ENCODE measurements at regions not wholly inside any gene's neighbourhood (a gene's known extent, or its start where the extent isn't known, plus 50 kb on each side); places are given as distances from the start of the nearest gene placed in this dataset.

DNA sequence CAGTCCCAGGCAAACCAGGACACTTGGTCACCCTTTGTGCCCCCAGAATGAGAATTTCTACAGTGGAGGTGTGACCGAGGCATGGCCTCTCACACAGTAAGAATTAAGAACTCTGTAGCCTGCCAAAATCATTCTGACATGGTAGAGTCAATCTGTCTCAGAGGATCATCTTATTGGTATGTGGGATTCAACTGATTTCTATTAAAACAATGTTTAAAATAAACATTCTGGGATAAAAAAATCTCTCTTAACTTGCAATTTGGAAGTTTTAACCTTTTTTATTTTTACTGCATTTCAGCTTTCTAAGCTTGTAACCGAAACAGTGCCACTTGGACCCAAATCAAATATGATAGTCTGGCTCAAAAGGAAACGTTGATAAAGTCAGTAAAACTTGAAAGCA is 165.4 kb upstream of the LDB2 start:
- Histone ChIP-seq H3K27me3 (ENCODE audit: control insufficient read depth, insufficient read depth, low read length) (no peaks in the 10 kb centered on the region), H3K36me3 (ENCODE audit: control insufficient read depth, insufficient read depth, low read length) (no peaks in the 10 kb centered on the region), H3K27ac (ENCODE audit: low read length) (no peak overlapping the region), H3K9me3 (replicated peaks; ENCODE audit: control insufficient read depth, low read depth, low read length) (no peaks in the 10 kb centered on the region), H3K4me3 (ENCODE audit: low read length) (no peak overlapping the region), H3K4me1 (ENCODE audit: control insufficient read depth, insufficient read depth, low read length) (peaks cover 10% of the 10 kb centered on the region)
- peak; percentile 43 for DNase-seq
- no CpG with 5 or more reads among the region's 3 CpGs for WGBS (ENCODE audit: insufficient coverage)

DNA sequence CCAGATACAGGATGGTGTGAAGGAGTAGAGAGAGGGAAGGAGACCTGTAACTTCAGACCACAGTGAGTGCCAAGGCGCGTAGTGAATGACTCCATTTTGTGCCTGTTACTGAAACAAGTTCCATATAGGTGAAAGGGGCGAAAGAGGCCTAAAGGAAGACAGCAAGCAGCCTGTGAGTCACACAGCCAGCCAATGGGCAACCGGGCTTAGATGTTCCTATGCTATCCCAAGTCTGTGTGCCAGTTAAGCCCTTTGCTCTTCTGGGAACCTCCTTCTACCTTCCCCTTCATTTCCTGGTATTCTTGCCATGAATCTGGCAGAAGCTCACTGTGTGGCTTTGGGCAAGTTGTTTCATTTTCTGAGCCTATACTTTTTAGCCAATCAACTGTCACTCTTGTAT is 161.8 kb upstream of the LDB2 start:
- WGBS (ENCODE audit: insufficient coverage) = 98% methylated on average over 4 of the region's 4 CpGs
- no peaks in the 10 kb centered on the region for H3K27me3 ChIP-seq (ENCODE audit: control insufficient read depth, insufficient read depth, low read length)
- no peak overlapping the region for H3K27ac ChIP-seq (ENCODE audit: low read length)
- no peak overlapping the region for H3K4me3 ChIP-seq (ENCODE audit: low read length)
- peaks cover 17% of the 10 kb centered on the region for H3K4me1 ChIP-seq (ENCODE audit: control insufficient read depth, insufficient read depth, low read length)
- DNase-seq = no peak
- no peaks in the 10 kb centered on the region for H3K36me3 ChIP-seq (ENCODE audit: control insufficient read depth, insufficient read depth, low read length)
- H3K9me3 ChIP-seq (replicated peaks; ENCODE audit: control insufficient read depth, low read depth, low read length) = no peaks in the 10 kb centered on the region

DNA sequence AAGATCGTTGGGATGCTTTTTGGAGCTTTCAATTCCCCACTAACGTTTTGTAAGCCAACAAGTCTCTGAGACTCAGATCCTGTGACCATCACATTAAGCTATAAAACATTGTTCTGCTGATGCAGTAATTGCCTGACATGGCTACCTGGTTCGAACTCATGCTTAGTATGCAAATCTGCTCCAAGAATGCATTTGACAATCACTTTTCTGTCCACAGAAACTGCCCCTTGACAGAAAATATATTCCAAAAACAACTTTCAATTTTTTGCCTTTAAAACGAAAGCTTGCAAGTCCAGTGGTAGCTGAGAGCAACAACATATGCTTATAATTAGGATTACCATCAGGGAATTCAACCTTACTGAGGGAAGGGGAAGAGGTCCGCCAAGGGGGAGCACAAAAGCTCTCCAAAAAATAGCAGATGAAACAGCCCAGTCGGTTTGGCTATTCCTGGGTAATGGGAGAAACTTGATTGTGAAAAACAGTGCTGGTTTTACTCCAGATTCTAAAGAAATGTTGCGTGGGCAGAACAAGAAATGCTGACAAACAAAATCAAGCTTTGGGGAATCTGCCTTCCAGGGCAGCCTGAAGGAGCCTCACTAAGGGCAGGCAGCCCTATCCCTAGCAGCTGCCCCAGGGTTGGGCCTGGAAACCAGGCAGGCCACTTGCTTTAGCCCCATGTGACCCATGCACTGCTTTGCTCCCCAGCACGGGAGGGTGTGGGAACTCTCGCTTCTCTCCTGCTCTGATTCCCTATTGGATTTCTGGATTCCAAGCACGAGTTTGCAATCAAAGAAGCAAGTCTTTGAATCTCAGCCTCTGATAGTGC is 160.7 kb upstream of the LDB2 start:
- DNase-seq = peak; percentile 95
- 18% methylated on average over 5 of the region's 10 CpGs for WGBS (ENCODE audit: insufficient coverage)
- Histone ChIP-seq H3K4me1 (ENCODE audit: control insufficient read depth, insufficient read depth, low read length) (peaks cover 17% of the 10 kb centered on the region), H3K27me3 (ENCODE audit: control insufficient read depth, insufficient read depth, low read length) (no peaks in the 10 kb centered on the region), H3K36me3 (ENCODE audit: control insufficient read depth, insufficient read depth, low read length) (no peaks in the 10 kb centered on the region), H3K9me3 (replicated peaks; ENCODE audit: control insufficient read depth, low read depth, low read length) (no peaks in the 10 kb centered on the region), H3K4me3 (ENCODE audit: low read length) (peak overlapping the region; percentile 8), H3K27ac (ENCODE audit: low read length) (peak overlapping the region; percentile 45)

DNA sequence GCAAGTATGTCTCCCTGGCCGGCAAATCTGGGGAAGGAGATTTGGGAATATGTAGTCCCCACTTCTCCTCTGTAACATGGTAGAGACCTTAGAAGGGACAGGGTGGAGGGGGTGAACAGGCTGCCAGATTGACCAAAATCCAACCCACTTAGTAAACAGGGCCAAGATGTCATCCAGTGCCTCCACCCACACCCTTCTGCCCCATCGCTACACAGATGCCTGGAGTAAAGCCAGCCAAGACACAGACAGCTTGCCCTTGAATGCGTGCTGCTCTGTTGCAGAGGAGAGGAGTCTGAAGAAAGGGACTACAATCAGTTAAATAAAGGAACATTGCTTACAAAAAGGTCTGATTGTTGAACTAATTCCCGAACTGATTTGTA is 160.1 kb upstream of the LDB2 start:
- Histone ChIP-seq H3K27me3 (ENCODE audit: control insufficient read depth, insufficient read depth, low read length) (no peaks in the 10 kb centered on the region), H3K9me3 (replicated peaks; ENCODE audit: control insufficient read depth, low read depth, low read length) (no peaks in the 10 kb centered on the region), H3K4me3 (ENCODE audit: low read length) (no peak overlapping the region), H3K27ac (ENCODE audit: low read length) (peak overlapping the region; percentile 45), H3K4me1 (ENCODE audit: control insufficient read depth, insufficient read depth, low read length) (peaks cover 17% of the 10 kb centered on the region), H3K36me3 (ENCODE audit: control insufficient read depth, insufficient read depth, low read length) (no peaks in the 10 kb centered on the region)
- DNase-seq = no peak
- 20% methylated on average over 1 of the region's 4 CpGs for WGBS (ENCODE audit: insufficient coverage)

DNA sequence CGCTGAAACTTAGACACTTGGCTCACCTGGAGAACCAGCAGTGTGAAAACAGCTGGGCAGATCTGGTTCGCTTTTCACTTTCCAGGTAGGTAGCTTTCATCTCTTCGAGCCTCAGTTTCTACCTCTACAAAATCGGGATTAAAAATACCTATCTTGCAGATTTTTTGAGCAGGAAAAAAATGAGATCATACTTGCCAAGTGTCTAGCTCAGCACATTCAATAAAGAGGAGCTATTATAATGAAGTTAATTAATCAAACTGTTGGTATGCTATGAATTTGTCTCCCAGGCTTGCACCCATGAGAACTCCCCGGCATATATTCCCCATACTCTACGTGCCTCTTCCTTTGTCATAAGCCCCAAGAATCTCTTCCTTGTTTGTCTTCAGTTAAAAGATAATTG is 158.6 kb upstream of the LDB2 start:
- H3K27ac ChIP-seq (ENCODE audit: low read length) = no peak overlapping the region

DNA sequence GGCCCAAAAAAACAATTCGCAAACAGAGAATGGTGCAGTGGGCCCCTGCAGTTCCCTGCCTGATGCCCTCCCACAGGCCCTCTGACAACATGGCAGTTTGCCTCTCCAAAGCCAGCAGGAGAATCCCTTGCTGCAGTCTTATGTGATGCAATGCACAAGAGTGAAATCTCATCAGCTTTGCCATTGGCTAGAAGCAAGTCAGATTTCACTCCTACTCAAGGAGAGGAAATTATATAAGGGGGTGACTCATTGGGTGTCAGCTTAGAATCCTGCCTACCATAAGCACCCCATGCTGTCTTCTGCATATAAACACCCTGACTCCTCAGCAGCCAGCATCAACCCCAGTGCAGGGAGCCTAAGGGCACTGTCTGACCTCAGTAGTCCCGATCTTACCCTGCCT is 157.3 kb upstream of the LDB2 start:
- Histone ChIP-seq H3K9me3 (replicated peaks; ENCODE audit: control insufficient read depth, low read depth, low read length) (no peaks in the 10 kb centered on the region), H3K4me3 (ENCODE audit: low read length) (no peak overlapping the region), H3K36me3 (ENCODE audit: control insufficient read depth, insufficient read depth, low read length) (no peaks in the 10 kb centered on the region), H3K27me3 (ENCODE audit: control insufficient read depth, insufficient read depth, low read length) (no peaks in the 10 kb centered on the region), H3K27ac (ENCODE audit: low read length) (no peak overlapping the region), H3K4me1 (ENCODE audit: control insufficient read depth, insufficient read depth, low read length) (peaks cover 17% of the 10 kb centered on the region)
- DNase-seq = no peak
- 100% methylated on average over 1 of the region's 2 CpGs for WGBS (ENCODE audit: insufficient coverage)

More for the DNA sequence above, 158.6 kb upstream of the LDB2 start:
- WGBS (ENCODE audit: insufficient coverage) = 100% methylated on average over 2 of the region's 6 CpGs
- Histone ChIP-seq H3K9me3 (replicated peaks; ENCODE audit: control insufficient read depth, low read depth, low read length) (no peaks in the 10 kb centered on the region), H3K36me3 (ENCODE audit: control insufficient read depth, insufficient read depth, low read length) (no peaks in the 10 kb centered on the region), H3K4me3 (ENCODE audit: low read length) (no peak overlapping the region), H3K4me1 (ENCODE audit: control insufficient read depth, insufficient read depth, low read length) (peaks cover 17% of the 10 kb centered on the region), H3K27me3 (ENCODE audit: control insufficient read depth, insufficient read depth, low read length) (no peaks in the 10 kb centered on the region)
- no peak for DNase-seq

DNA sequence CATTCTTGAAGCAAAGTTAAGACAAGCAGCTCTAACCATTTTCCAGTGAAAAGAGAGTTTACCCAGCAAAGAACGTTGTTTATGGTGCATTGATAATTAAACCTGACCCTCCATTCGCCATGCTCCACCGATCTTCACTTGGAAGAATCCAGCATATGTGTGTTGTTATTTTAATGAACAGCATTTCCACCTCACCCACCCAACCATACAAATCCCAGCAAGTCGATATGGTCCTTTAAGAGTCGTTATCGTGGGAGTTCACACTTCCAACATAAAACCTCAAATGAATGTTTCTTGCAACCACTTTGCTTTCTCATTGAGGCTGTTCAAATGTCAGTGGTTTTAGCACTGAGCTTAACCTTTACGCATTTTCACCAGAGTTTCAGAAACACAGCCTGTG is 147.4 kb upstream of the LDB2 start:
- no peak overlapping the region for H3K4me3 ChIP-seq (ENCODE audit: low read length)
- H3K36me3 ChIP-seq (ENCODE audit: control insufficient read depth, insufficient read depth, low read length) = no peaks in the 10 kb centered on the region
- no peaks in the 10 kb centered on the region for H3K4me1 ChIP-seq (ENCODE audit: control insufficient read depth, insufficient read depth, low read length)
- DNase-seq = no peak
- no peak overlapping the region for H3K27ac ChIP-seq (ENCODE audit: low read length)
- H3K9me3 ChIP-seq (replicated peaks; ENCODE audit: control insufficient read depth, low read depth, low read length) = peaks cover 2% of the 10 kb centered on the region
- WGBS (ENCODE audit: insufficient coverage) = 82% methylated on average over 2 of the region's 7 CpGs
- no peaks in the 10 kb centered on the region for H3K27me3 ChIP-seq (ENCODE audit: control insufficient read depth, insufficient read depth, low read length)

DNA sequence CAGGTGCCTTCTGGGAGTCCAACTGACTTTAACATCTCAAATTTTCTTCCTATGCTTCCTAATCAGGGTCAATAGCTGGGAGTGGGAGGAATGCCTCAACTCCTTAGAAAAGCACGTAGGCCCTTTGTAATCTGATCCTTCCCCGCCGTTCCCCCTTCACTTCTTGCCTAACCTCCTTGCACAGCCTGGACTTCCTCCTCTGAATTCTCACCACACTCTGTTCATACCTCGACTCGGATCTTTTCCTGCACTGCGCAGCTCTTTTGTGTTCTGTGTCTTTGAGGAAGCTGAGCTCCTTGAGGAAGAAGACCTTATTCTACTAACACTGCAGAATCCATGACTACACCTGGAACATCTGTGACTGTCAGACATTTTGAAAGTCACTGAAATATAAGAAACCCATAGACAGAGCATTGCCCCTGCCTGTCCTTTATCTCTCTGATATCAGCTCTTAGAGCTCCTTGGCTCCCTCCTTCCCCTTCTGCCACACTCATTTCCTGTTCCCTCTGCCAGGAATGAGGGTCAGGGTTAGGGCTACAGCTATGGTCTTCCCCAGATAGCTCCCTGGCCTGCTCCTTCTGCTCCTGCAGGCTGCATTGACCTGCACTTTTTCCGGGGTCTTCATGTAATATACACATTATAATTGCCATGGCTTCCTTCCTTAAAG is 140.2 kb upstream of the LDB2 start:
- 44% methylated on average over 4 of the region's 7 CpGs for WGBS (ENCODE audit: insufficient coverage)
- H3K4me3 ChIP-seq (ENCODE audit: low read length) = no peak overlapping the region
- H3K4me1 ChIP-seq (ENCODE audit: control insufficient read depth, insufficient read depth, low read length) = no peaks in the 10 kb centered on the region
- no peak for DNase-seq
- H3K36me3 ChIP-seq (ENCODE audit: control insufficient read depth, insufficient read depth, low read length) = no peaks in the 10 kb centered on the region
- H3K27me3 ChIP-seq (ENCODE audit: control insufficient read depth, insufficient read depth, low read length) = no peaks in the 10 kb centered on the region
- H3K9me3 ChIP-seq (replicated peaks; ENCODE audit: control insufficient read depth, low read depth, low read length) = no peaks in the 10 kb centered on the region
- H3K27ac ChIP-seq (ENCODE audit: low read length) = no peak overlapping the region

DNA sequence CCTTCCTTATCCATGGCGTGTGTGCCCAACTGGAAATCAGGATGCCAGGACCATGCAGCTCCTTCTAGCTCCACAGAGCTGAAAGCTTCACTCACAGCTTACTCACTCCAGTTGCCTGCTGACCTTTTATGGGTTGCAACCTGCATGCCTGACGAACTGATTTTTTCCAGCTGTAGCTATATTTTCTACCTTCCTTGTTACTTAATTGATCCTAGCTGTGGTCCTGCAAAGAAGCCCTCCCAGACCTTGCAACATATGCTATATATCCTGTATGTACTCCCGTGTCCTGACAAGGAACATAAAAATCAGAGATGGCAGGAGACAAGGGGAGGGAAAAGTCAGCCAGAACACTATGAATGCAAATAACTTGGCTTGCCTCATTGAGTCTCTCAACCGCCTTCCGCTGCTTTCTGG is 135.3 kb upstream of the LDB2 start:
- H3K9me3 ChIP-seq (replicated peaks; ENCODE audit: control insufficient read depth, low read depth, low read length) = no peaks in the 10 kb centered on the region
- H3K4me1 ChIP-seq (ENCODE audit: control insufficient read depth, insufficient read depth, low read length) = no peaks in the 10 kb centered on the region
- no peak overlapping the region for H3K4me3 ChIP-seq (ENCODE audit: low read length)
- no peaks in the 10 kb centered on the region for H3K27me3 ChIP-seq (ENCODE audit: control insufficient read depth, insufficient read depth, low read length)
- WGBS (ENCODE audit: insufficient coverage) = 39% methylated on average over 2 of the region's 5 CpGs
- H3K27ac ChIP-seq (ENCODE audit: low read length) = no peak overlapping the region
- DNase-seq = peak; percentile 68
- no peaks in the 10 kb centered on the region for H3K36me3 ChIP-seq (ENCODE audit: control insufficient read depth, insufficient read depth, low read length)

DNA sequence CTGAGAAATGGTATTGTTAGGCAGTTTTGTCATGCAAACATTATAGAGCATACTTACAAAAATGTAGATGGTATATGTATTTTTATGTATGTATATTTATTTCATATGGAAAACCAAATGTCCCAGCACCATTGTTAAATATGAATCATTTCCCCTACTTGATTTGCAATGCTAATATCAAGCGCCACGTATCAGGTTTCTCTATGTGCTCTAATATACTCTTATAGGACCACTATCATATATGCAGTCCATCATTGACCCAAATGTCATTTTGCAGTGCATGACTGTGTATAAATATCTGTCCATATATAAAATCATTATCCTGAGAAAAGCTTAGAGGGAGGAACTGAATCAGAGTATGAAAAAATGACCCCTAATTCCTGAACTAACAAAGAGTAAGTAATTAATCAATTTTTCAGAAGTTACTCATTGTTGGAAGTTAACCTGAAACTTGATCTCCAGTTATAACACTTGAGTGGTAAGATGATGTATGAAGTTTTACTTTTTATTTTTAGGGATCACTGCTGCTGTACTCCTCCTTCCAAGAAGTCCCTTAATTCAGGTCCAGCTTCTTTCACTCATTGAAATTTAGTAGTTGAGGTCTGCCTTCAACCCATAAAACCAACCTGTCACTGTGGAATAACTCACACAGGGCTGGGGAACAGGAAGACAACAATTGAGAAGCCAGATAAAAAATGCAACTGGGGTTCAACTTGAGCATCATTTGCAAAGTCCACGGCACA is 134.8 kb upstream of the LDB2 start:
- no peaks in the 10 kb centered on the region for H3K36me3 ChIP-seq (ENCODE audit: control insufficient read depth, insufficient read depth, low read length)
- DNase-seq = no peak
- H3K4me3 ChIP-seq (ENCODE audit: low read length) = no peak overlapping the region
- H3K27ac ChIP-seq (ENCODE audit: low read length) = no peak overlapping the region
- no peaks in the 10 kb centered on the region for H3K4me1 ChIP-seq (ENCODE audit: control insufficient read depth, insufficient read depth, low read length)
- no peaks in the 10 kb centered on the region for H3K9me3 ChIP-seq (replicated peaks; ENCODE audit: control insufficient read depth, low read depth, low read length)
- WGBS (ENCODE audit: insufficient coverage) = 50% methylated on average over 1 of the region's 3 CpGs
- H3K27me3 ChIP-seq (ENCODE audit: control insufficient read depth, insufficient read depth, low read length) = no peaks in the 10 kb centered on the region

Data from muscle of leg (tissue), 3 donors.